NT2/D1 (cell line): ENCODE measurements at regions not wholly inside any gene's neighbourhood (a gene's known extent, or its start where the extent isn't known, plus 50 kb on each side); places are given as distances from the start of the nearest gene placed in this dataset.

Experiments used
- SUZ12 ChIP-seq: IDR thresholded peaks from 2 replicates; pipeline ENCODE4 v1.6.1; 2011; ENCODE audit not compliant: insufficient read length, insufficient read depth; ENCODE audit errors: extremely low read depth
- YY1 ChIP-seq: IDR thresholded peaks from 2 replicates; pipeline ENCODE4 v1.6.1; 2011; ENCODE audit not compliant: insufficient read length, insufficient read depth
- ZNF274 ChIP-seq: IDR thresholded peaks from 2 replicates; pipeline ENCODE4 v1.6.1; 2011; ENCODE audit warnings: mild to moderate bottlenecking, low read depth, low read length

DNA sequence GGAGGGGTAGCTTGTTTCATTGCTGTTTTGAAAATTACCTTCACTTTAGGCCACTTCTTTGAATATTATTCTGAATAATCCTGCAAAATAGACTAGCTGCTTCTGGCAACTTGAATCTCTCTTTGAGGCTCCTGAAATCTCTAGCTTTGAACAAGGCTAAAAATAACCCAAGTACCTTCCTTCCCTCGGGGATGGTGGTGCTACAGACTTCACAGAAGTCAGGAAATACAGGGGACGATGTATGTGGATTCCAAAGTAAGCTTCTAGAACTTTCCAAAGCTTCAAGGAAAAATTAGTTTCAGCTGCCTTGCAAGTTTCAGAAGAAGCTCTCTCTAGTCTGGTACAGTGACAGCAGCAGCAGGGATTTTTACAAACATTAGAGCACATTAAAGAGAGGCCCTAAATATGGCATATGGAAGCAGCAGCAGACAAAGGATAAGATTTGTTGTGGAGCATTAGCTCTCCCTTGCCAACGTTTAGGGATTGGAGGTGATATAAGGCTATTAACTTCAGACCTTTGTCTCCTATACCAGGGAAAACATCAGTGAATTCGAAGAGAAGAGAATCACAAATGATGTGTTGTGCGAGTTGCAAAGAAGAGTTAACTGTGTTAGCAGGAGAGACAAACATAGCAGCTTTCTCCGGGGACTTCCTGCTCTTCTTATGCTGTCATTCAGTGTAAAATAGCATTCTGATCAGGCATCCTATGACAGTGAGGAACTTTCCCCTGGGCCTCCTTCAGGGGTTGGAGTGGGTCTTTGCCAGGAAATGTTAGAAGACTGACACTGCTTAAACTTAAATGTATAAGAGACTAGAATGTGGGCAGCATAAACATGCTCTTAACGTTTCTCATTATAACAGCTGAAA is 783.0 kb upstream of the ARPP21 start:
- TF ChIP-seq ZNF274 (no peak), YY1 (no peak), SUZ12 (no peak)
